ENCODE measurements at regions not wholly inside any gene's neighbourhood (a gene's known extent, or its start where the extent isn't known, plus 50 kb on each side); places are given as distances from the start of the nearest gene placed in this dataset.

GRCh38 chr11:110862407-110862806 is 150.2 kb upstream of the ARHGAP20 start:
- no peaks in the 10 kb centered on the region for H3K4me1 ChIP-seq (ENCODE audit: low read depth, poor library complexity, severe bottlenecking)
- no peaks in the 10 kb centered on the region for H4K20me1 ChIP-seq (ENCODE audit: insufficient read depth)
- no peak overlapping the region for H3K4me2 ChIP-seq
- no peak overlapping the region for H3K27ac ChIP-seq
- no peak overlapping the region for H2AFZ ChIP-seq (ENCODE audit: low read depth)
- no peak for TF ChIP-seq CTCF (conservative IDR thresholded peaks at IDR 0.05; ENCODE audit: low read depth, low read length)
- no peak overlapping the region for H3K9ac ChIP-seq
- no peaks in the 10 kb centered on the region for H3K27me3 ChIP-seq (ENCODE audit: insufficient read depth, low read depth)
- no peaks in the 10 kb centered on the region for H3K79me2 ChIP-seq (ENCODE audit: insufficient read depth, low read depth)
- no peak overlapping the region for H3K4me3 ChIP-seq (IDR thresholded peaks at IDR 0.05; ENCODE audit: insufficient read depth, low read depth, low read length)
- no peaks in the 10 kb centered on the region for H3K36me3 ChIP-seq (ENCODE audit: insufficient read depth)

- Histone ChIP-seq H3K79me2 (ENCODE audit: insufficient read depth, low read depth) (no peaks in the 10 kb centered on the region), H2AFZ (ENCODE audit: low read depth) (no peak overlapping the region), H4K20me1 (ENCODE audit: insufficient read depth) (no peaks in the 10 kb centered on the region), H3K4me1 (ENCODE audit: low read depth, poor library complexity, severe bottlenecking) (no peaks in the 10 kb centered on the region), H3K27me3 (ENCODE audit: insufficient read depth, low read depth) (no peaks in the 10 kb centered on the region), H3K36me3 (ENCODE audit: insufficient read depth) (no peaks in the 10 kb centered on the region), H3K4me2 (no peak overlapping the region), H3K9ac (no peak overlapping the region), H3K4me3 (IDR thresholded peaks at IDR 0.05; ENCODE audit: insufficient read depth, low read depth, low read length) (no peak overlapping the region), H3K27ac (no peak overlapping the region)
- no peak for TF ChIP-seq CTCF (conservative IDR thresholded peaks at IDR 0.05; ENCODE audit: low read depth, low read length)
Observed at GRCh38 chr11:110860461-110860860, 148.2 kb upstream of the ARHGAP20 start.

- H3K9ac ChIP-seq: no peak overlapping the region
- no peaks in the 10 kb centered on the region for H3K79me2 ChIP-seq (ENCODE audit: insufficient read depth, low read depth)
- H4K20me1 ChIP-seq (ENCODE audit: insufficient read depth): no peaks in the 10 kb centered on the region
- no peak overlapping the region for H3K4me2 ChIP-seq
- no peak overlapping the region for H2AFZ ChIP-seq (ENCODE audit: low read depth)
- TF ChIP-seq CTCF (conservative IDR thresholded peaks at IDR 0.05; ENCODE audit: low read depth, low read length): no peak
- no peaks in the 10 kb centered on the region for H3K27me3 ChIP-seq (ENCODE audit: insufficient read depth, low read depth)
- H3K36me3 ChIP-seq (ENCODE audit: insufficient read depth): no peaks in the 10 kb centered on the region
- H3K27ac ChIP-seq: no peak overlapping the region
- H3K4me3 ChIP-seq (IDR thresholded peaks at IDR 0.05; ENCODE audit: insufficient read depth, low read depth, low read length): no peak overlapping the region
- no peaks in the 10 kb centered on the region for H3K4me1 ChIP-seq (ENCODE audit: low read depth, poor library complexity, severe bottlenecking)
Observed at GRCh38 chr11:110859998-110860397, 147.8 kb upstream of the ARHGAP20 start.

GRCh38 chr11:110859240-110859840 is 147.1 kb upstream of the ARHGAP20 start:
- Histone ChIP-seq H3K9ac (no peak overlapping the region), H3K4me3 (IDR thresholded peaks at IDR 0.05; ENCODE audit: insufficient read depth, low read depth, low read length) (no peak overlapping the region), H3K36me3 (ENCODE audit: insufficient read depth) (no peaks in the 10 kb centered on the region), H3K4me2 (no peak overlapping the region), H3K27ac (no peak overlapping the region), H3K79me2 (ENCODE audit: insufficient read depth, low read depth) (no peaks in the 10 kb centered on the region), H3K4me1 (ENCODE audit: low read depth, poor library complexity, severe bottlenecking) (no peaks in the 10 kb centered on the region), H4K20me1 (ENCODE audit: insufficient read depth) (no peaks in the 10 kb centered on the region), H3K27me3 (ENCODE audit: insufficient read depth, low read depth) (no peaks in the 10 kb centered on the region), H2AFZ (ENCODE audit: low read depth) (no peak overlapping the region)
- no peak for TF ChIP-seq CTCF (conservative IDR thresholded peaks at IDR 0.05; ENCODE audit: low read depth, low read length)
